ENCODE measurements at regions not wholly inside any gene's neighbourhood (a gene's known extent, or its start where the extent isn't known, plus 50 kb on each side); places are given as distances from the start of the nearest gene placed in this dataset.

DNA sequence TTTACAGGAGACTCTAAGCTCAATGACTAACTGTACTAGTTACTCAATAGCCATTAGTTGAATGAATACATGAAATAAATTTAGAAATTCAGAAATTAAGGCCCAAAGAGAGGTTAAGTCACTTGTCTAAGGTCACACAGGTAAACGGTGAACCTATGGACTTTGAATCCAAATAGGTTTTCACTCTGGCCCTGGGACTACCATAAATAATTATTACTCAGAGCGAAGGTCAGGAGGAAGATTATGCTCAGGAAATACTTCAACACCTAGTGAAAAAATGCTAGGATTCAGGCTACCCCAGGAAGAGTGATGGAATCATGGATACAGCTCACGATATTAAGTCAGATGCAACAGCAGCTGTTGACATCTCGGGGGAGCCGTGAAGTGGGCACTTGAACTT lies 417.4 kb downstream of the GABRG2 start:
- DNase-seq (ENCODE audit: low spot score) (no peak), FAIRE-seq (no peak)

DNA sequence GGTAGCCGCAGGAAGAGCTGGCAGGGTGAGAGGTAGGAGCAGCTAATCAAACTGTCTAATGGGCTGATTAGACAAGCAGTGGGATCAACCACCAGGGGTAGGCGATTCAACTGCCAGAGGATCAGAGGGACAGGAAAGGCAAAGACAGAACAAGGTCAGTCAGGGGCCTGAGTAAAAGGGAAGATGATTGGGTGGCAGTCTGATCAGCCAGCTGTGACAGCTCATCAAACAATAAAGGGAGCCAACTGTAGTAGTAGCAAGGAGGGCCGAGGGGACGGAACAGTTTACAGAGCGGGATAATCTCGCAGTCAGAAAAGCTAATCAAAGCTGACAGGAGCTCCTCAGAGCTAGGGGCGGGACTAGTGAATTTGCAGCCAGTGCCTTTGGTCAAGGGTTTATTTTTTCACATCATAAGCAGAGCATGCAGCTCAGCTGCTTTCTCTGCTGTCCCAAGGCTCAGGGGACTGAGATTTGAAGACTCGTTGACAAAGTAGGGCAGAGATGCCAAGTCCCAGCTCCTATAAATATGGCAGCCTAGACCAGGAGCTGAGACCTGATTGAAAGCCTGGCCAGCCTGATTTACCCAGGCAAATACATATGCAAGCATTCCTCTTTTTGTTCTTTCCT lies 418.2 kb downstream of the GABRG2 start:
- no peak for FAIRE-seq
- no peak for DNase-seq (ENCODE audit: low spot score)

DNA sequence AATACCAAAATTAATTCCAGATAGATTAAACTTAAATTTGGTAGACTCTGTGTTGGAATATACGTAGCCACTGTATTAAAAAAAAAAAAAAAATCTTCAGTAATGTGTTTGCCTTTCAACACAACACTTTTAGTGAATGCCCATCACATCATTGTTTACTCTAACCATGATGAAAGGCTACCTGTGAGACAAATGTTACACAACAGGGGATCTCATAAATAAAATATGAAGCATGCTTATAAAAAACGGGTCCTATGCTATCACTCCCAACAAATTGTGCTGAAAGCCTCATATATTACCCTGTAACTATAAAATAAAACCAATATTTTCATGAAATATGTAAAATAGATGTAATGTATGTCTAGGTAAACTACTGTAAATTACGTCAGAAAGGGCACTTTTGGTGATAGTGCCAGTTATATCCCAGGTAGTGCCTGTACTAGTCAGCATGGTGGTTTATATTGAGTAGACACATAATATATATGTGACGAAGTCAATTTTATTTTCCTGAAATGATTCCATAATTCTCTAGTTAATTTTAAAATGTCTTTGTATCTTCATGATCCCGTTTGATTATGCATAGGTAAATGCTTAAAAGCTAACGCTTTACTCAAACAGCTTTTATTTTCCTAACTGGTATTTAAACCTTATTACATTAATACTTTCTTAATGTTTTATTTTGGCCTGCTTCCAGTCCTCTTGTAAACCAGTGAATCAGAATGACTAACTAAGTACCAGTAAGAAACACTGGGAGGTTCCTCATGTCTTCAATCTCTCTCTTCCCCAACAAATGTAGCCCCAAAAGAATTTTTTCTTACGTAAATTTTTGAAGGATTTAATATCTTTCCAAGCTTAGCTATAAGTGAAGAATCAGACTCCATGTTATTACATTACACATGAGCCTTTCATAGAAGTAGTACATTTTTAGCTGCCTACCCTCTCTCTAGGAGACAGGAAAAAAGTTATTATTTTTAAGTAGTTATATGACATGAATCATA lies 420.3 kb downstream of the GABRG2 start:
- DNase-seq (ENCODE audit: low spot score) (no peak), FAIRE-seq (no peak)

DNA sequence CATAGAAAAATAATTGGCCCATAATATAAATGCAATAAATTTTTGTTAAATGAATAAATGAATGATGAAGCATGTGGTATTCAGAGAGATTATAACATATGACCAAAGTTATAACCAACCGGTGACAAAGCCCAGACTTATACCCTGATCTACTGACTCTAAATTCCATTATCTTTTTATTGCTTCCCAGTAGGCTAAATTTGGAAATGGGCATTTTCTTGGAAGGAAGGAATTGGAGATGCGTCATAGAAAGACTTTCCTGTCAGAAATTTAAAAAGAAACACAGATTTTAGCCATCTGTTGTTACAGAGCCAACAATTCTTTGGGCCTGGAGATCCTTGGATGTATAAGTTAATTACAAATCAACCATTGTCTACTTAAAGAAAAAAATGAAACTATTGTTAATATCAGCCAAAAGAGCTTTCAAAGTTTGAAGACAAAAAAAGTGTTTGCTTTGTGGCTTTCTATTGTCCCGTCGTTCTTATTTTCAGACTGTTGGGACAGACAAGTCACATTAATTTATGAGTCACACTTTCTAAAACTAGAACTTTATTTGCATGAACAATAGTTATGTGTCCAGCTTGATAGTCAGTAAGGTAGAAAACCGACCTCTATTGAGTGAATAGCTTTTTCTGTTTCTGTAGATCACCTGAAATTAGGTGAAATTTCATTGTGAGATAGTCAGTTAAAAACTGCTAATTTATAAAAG lies 428.7 kb downstream of the GABRG2 start:
- FAIRE-seq (no peak), DNase-seq (ENCODE audit: low spot score) (no peak)

DNA sequence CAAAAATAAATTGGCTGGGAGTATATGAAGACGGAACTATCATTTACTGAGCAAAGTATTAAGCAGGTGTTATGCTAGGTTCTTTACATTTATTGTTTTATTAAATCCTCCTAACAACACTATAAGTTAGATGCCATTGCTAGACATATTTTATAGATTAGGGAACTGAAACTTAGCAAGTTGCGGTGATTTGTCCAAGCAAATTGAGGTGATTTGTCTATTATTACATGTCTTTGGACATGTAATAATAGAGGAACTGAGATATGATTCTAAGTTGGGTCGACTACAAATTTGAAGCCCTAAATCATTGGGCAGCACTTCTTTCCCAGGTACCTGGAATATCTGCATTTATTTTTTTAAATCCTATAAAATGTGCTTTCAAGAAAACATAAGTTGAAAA lies 429.9 kb downstream of the GABRG2 start:
- FAIRE-seq (no peak), DNase-seq (ENCODE audit: low spot score) (no peak)

DNA sequence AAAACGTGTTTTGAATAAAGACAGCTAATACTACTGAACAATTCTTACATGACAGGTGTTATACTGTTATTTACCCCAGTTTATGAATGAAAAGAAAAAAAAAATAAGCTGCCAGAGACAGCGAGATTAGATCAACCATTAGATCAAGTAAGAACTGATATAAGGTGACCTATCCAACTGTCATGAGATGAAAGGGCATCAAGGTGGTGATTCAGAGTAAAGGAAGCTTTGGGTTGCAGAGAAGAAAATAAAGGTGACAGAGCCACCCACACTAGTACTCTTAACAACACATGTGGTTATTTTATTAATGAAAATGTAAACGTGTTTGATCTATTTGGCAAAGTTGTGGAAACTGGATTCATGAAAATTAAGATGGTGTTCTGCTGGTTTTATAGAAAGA lies 435.2 kb downstream of the GABRG2 start:
- DNase-seq (ENCODE audit: low spot score) (no peak), FAIRE-seq (no peak)

DNA sequence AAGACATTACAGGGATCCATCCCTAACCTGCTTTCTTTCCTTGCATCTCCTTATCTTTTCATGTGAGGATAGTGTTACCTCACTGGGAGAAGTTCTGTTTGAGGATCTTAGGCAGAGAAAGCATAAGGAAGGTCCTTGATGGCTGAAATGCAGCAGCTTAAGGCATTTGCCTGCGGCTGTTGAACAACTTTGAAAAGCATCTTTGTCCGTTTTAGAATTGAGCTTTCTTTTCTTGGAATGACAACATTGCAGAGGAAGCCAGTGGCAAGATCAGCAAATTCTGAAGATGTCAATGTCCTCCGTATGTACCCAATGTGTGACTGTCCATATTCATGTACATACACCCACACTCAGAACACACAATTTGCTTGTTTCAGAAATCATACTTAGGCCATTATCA lies 436.2 kb downstream of the GABRG2 start:
- DNase-seq (ENCODE audit: low spot score) (no peak), FAIRE-seq (no peak)

DNA sequence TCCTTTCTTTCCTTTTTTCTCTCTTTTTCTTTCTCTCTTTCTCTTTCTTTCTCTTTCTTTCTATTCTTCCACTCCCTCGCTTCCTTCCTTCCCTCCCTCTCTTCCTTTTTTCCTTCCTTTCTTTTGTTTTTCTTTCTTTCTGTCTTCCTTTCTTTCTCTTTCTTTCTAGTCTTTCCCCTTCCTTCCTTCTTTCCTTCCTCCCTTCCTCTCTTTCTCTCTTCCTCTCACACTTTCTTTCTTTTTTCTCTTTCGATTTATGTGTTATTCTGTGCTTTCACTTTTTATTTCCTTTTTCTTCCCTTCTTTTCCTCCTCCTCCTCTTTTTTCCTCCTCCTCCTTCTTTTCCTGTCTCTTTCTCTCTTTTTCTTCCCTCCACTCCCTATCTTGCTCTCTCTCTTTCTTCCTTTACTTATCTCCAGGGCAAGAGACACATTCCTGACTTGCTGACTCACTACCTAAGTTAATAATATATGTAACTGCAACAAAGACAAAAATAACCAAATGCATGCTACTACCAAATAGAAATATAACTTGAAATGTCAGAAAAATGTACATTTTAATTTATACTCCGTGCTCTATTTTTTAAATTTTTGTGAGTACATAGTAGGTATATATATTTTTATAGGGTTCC lies 445.5 kb downstream of the GABRG2 start:
- DNase-seq (ENCODE audit: low spot score) (no peak), FAIRE-seq (no peak)

DNA sequence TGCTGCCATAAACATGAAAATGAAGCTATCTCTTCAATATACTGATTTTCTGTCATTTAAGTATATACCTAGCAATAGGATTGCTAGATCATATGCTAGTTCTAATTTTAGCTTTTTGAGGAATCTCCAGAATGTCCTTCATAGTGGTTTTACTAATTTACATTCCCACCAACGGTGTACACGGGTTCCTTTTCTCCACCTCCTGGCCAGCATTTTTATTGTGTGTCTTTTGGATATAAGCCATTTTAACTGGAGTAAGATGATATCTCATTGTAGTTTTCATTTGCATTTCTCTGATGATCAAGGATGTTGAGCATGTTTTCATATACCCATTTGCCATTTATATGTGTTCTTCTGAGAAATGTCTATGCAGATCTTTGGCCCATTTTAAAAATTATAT lies 446.5 kb downstream of the GABRG2 start:
- DNase-seq (ENCODE audit: low spot score) = no peak
- FAIRE-seq = no peak

DNA sequence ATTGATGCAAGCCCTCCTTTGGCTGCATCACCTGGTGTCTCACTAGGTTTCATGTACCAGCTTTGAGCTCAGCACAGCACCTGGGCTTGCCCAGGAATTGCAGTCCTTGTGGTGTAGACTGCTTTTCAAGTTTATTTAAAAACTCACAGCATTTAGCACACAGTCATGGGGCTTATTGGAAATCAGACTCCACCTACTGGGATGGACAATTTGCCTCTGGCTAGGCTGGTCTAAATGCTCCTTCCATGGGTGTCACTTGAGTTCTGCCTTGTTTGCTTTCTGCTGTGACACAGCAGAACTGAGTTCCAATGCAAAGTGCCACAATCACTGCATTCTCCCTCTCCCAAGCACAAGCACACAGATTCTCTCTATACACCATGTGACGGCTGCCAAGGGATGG lies 453.3 kb downstream of the GABRG2 start:
- DNase-seq (ENCODE audit: low spot score) (no peak), FAIRE-seq (no peak)

DNA sequence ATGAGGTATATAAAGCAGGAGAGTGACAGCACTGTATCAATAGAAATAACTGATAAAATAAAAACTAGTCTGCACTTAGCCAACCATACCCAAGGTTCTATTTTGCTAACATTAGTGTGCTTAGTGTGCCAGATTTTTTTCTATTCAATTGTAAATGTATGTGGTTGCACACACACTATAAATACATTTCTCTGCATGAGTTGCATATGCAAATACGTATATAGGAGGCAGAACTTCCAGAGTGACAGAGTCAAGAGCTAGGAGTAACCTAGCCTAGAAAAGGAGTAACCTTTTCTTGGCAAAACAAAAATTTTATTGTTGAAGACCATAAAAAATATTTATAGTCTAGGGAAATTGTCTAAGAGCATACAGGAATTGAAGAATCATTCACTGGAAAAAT lies 461.6 kb downstream of the GABRG2 start:
- FAIRE-seq = no peak
- DNase-seq (ENCODE audit: low spot score) = no peak

DNA sequence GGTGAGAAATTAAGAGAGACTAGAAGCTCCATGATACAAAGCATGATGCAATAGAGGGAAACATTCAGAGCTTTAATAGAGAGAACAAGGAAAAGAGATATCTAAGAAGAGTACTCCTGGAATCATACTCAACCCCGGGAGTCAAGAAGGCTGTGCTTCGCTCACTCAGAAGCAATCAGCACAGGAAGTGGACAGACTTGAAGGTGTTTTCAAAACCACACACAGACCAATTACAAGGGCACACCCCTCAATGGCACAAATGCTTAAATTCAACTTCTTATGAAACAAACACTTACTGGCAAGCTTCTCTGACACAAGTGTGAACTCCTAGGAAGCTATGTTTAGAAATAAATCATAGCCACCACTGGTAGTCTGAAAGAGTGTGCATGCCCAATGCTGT lies 462.3 kb downstream of the GABRG2 start:
- FAIRE-seq = no peak
- no peak for DNase-seq (ENCODE audit: low spot score)

DNA sequence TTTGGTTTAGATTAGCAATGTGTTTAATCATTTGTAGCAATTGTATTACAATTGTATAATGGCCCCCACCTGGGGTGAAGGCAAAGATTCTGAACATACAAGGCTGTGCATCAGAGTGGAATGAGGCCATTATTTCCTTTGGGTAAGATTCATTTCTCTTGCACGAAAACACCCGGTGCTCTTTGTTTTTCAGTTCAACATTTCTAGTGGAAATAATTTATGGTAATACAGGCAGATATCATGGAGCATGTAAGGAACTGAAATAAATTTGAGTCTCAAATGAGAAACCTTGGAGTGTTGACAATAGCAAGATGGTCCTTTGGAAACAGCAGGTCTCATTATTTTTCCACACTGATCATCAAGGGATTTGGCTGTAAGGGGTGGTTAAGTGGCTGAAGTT lies 475.9 kb downstream of the GABRG2 start:
- FAIRE-seq = no peak

DNA sequence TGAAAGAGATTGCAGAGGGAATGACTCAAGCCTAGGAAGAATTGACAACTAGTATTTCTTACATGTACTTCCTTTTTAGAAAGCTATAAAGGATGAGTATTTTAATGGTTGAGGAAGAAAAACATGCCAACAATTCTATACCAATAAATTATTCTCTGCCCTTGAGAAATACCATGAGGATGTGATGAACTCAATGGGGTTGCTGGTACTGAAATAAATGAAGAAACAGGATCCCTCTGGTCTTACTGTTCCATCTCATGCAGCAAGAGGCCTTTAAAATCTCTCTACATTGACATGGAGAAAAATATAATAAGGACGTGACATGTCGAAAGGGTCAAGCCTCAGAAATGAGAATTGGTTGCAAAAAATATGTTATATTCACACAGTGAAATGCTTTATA lies 477.3 kb downstream of the GABRG2 start:
- no peak for FAIRE-seq

More for the DNA sequence above, 475.9 kb downstream of the GABRG2 start:
- no peak for DNase-seq (ENCODE audit: low spot score)

DNA sequence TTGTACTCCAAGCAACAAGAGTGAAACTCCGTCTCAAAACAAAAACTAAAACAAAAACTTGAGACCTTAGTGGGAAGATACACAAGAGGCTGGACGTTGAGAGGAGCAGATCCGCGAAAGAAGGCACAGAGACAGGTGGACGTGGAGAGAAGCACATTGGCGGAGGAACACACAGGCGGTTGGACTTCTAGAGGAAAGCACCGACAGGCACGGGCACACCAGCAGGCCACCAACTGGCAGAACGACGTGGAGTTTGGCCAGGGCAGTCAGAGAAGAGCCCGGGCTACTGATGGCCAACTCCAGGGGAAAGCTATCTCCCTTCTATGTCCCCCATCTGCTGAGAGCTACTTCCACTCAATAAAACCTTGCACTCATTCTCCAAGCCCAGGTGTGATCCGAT lies 482.7 kb downstream of the GABRG2 start:
- FAIRE-seq = no peak

More for the DNA sequence above, 477.3 kb downstream of the GABRG2 start:
- no peak for DNase-seq (ENCODE audit: low spot score)

DNA sequence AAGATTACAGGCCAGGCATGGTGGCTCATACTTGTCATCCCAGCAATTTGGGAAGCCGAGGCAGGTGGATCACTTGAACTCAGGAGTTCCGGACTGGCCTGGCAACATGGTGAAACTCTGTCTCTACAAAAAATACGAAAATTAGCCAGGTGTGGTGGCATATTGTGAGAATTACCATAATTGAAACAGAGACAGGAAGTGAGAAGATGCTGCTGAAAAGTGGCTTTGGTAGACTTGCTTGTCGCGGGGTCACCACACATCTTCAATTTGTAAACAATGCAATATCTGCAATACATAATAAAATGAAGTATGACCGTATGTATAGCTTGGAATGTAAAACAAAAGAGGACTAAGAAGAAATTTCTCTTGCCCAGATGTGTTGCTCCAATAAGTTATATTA lies 490.5 kb downstream of the GABRG2 start:
- FAIRE-seq (no peak), DNase-seq (ENCODE audit: low spot score) (no peak)

More for the DNA sequence above, 482.7 kb downstream of the GABRG2 start:
- DNase-seq (ENCODE audit: low spot score) = no peak

DNA sequence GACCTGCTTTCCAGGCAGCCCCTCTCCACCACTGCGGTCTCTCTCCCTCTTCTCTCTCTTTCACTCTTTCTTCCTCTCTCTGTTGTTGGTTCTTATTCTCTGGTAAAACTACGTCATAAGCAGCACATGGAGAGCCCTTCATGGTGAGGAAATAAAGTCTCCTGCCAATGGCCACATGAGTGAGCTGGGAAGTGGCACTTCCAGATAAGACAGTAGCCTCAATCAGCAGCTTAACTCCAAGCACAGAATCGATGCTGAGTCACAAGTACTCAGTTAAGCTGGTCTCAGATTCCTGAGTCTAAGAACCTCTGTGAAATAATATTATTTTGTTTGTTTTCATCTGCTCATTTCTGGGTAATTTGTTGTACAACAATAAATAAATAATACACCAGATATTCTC lies 500.1 kb downstream of the GABRG2 start:
- FAIRE-seq = no peak
- no peak for DNase-seq (ENCODE audit: low spot score)

DNA sequence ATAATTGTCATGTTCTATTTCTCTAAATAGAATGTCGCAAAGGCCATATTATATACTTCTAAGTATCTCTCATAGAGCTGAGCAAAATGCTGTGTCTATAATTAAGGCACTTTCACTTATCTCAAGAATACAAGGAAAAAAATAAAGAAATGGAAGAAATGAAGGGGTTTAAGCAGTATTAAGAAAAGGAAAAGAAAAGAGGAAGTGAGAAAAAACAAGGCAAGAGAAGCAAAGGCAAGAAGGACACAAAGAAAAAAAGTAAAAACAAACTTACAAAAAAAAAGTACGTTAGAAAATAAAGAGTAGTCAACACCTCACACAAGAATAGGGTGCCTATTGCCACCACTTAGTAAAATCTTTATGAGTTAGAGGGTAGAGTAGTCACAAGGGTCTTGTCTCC lies 506.2 kb downstream of the GABRG2 start:
- DNase-seq (ENCODE audit: low spot score) (no peak), FAIRE-seq (no peak)

DNA sequence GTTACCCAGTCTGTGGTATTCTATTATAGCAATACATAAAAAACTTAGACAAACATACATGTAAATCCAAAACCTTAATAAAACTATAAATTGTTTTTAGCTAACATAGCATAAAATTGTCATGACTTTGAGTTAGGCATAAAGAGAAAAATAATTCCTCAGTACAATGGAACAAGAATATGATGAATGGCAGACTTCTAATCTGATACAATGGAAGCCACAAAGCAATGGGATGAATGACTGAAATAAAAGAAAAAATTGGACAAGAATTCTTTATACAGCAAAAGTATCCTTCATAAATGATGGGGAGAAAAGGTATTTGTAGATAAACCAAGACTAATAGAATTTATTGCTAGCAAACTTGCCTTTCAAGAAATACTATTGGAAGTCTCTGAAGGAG lies 524.2 kb downstream of the GABRG2 start:
- no peak for FAIRE-seq
- no peak for DNase-seq (ENCODE audit: low spot score)

DNA sequence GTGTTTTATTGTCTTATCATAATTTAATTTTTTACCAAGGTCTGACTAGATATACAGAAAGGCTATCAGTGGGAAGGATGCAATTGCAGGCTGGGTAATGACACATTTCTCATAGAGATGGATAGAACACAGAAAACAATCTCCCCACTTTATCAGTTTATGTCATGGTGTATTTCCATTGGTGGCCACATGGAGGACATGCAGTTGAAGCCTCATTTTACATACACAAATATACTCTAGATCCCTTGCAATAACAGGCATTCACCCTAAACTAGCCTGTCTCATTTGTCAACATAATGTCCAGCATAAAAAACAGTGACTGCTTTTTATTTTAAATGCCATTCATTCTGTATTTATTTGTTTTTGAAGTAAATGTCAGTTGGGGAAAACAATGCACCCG lies 526.3 kb downstream of the GABRG2 start:
- FAIRE-seq (no peak), DNase-seq (ENCODE audit: low spot score) (no peak)

DNA sequence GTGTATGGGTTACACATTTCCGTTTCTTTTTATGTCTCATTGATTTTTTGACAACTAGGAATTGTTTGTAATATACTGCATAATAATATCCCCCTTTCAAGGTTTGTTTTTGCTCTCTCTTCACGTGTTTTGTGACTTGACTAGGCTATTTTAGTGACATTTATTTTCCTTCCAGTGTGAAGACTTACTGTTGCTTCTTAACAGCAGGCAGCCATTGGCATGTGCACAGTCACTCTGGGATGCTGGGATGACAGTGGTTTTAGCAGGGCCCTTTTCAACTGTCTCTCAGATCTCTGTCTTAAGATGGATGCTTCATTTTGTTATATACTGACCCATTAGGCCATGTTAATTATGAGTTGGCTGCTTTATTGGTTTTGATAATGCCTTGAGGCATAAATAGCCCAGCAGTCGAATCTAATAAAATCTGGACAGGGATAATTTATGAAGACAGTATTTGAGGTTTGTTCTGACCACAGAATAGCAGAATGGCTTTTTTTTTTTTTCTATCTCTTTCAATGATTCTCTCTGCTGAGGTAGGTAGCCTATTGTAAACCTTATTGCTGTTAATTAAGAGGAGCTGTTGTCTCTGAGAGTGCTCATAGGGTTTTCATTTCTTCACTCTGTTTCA lies 536.0 kb downstream of the GABRG2 start:
- DNase-seq (ENCODE audit: low spot score) (no peak), FAIRE-seq (no peak)
